ENCODE measurements at regions not wholly inside any gene's neighbourhood (a gene's known extent, or its start where the extent isn't known, plus 50 kb on each side); places are given as distances from the start of the nearest gene placed in this dataset.

- no peak for TF ChIP-seq CTCF (conservative IDR thresholded peaks at IDR 0.05; ENCODE audit: low read depth, low read length)
- TF ChIP-seq EZH2 (IDR thresholded peaks at IDR 0.05; ENCODE audit: borderline replicate concordance, low read depth, low read length, poor library complexity, severe bottlenecking), result no peak
These were observed 282.8 kb downstream of the ZEB2 start for GRCh38 chr2:144237108-144237507.
